HG03575 (cell line): ENCODE measurements at regions not wholly inside any gene's neighbourhood (a gene's known extent, or its start where the extent isn't known, plus 50 kb on each side); places are given as distances from the start of the nearest gene placed in this dataset.

ENCODE experiments used
- ATAC-seq: cut with Tn5 transposase; IDR thresholded peaks from one replicate; pipeline ENCODE4 v1.9.1; 2021; ENCODE audit not compliant: unreplicated experiment, insufficient number of reproducible peaks, low FRiP score; ENCODE audit errors: extremely low read depth

DNA sequence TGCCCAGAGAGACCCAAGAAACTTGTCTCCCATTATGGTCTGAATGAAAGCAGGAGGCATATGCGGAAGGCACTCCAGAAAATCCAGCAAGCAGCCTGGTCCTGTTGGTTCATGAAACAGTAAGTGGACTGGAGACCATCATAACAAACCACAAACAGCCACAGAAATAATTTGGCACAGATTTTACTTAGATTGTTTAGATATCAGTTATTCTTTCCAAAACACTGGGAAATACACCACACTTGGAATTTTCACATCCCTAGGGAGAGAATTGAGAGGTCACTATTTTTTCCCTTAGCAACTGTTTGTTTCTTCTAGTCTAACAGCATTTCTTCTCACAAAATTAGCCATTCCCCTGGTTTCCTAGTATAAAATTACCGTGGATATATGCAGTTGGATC, 300.8 kb downstream of the OSTF1 start:
- no peak for ATAC-seq

DNA sequence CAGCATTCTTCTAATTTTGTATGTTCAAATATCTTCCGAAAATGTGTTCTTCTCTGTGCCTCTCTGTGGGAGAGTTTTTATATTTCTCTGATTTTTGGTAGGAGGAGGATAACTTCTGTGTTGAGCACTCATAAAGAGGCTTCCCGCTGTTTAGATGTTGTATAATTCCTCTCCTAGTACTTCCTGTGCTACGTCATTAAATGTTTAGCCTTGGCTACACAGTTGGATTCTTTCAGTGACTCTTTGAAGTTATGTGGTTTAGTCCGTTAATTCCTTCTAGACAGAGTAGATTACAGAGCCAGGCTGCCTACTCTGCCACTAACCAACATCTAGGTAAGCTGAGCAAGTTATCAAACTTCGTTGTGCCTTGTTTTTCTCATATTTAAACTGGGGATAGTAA, 302.6 kb downstream of the OSTF1 start:
- no peak for ATAC-seq

DNA sequence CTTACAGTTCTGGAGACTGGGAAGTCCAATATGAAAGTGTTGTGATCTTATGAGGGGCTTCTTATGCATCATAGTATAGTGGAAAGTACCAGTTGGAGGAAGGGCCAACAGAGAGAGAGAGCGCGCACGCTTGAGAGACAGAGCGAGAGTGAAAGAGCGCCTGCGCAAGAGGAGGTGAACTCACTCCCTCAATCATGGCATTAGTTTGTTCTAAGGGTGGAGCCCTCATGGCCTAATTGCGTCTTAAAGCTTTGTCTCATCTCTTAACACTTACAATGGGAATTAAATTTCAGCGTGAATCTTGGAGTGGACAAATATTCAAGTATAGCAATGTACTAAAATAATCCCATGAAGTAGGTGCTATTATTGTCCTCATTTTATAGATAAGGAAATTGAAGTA, 303.2 kb downstream of the OSTF1 start:
- ATAC-seq: no peak

DNA sequence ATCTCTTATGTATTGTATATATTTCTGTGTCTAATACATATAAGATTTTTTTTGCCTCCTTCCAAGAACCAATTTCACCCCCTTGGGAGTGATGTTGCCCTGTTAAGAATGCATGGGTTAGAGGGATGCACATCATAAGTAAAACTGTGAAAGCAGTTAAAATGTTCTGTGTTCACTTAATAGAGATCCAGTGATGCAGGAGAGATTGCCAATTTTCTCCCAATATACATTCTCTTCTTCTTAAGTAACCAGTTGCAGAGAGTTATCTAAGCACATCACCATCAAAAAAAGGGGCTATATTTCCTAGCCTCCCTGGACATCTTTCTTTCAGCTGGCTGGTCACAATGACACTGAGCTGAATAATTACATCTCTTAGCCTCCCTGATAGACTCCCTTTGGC, 307.0 kb downstream of the OSTF1 start:
- no peak for ATAC-seq

DNA sequence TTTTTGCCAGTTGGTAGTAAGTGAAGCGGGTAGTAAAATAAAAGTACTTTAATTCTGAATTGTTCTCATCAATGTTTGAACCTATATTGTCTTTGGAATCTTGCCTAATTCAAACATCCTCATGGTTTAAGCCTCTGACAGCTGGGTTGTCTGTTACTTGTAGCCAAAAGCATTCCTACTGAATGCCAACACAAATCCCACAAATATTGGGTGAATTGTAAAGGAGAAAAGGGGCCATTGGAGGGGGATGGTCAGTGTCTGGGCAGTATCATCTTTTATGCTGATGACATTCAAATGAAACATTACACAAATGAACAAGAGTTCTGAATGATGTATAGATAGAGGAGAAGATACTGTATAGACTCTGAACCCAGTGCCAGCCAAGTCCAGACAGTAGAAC, 309.5 kb downstream of the OSTF1 start:
- no peak for ATAC-seq

DNA sequence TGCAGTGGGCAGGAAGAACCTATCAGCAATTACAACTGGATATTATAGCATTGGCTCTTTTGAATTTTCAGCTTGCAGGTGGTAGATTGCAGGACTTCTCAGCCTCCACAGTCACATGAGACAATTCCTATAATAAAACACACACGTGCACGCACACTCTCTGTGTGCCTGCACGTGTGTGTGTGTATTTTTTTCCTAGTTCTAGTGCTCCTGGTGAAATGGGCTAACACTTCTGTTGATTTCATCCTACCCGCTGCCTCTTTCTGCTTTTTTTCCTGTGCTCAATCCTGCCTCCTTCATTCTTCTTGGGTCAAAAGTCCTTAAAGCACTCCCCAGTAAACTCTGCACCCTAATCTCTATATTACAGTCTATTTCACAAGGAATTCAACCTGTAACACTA, 320.1 kb downstream of the OSTF1 start:
- no peak for ATAC-seq

DNA sequence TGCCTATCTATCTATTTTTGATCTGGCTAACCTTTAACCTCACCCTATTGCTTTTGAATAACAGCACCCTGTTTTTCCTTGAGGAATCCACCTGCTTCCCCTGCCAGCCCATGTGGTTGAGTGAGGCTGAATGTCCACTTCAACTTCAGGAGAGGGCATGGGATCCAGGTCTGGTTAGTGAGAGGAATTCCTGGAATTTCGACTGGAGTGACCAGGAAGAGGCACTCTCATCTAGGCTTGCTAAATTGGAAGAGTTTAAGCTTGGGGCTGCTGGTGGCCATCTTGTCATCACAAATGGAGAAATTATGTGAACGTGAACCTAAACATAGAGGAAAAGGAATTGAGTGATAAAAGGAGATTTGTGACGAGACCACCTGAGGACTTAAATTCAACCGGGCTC, 322.1 kb downstream of the OSTF1 start:
- no peak for ATAC-seq

DNA sequence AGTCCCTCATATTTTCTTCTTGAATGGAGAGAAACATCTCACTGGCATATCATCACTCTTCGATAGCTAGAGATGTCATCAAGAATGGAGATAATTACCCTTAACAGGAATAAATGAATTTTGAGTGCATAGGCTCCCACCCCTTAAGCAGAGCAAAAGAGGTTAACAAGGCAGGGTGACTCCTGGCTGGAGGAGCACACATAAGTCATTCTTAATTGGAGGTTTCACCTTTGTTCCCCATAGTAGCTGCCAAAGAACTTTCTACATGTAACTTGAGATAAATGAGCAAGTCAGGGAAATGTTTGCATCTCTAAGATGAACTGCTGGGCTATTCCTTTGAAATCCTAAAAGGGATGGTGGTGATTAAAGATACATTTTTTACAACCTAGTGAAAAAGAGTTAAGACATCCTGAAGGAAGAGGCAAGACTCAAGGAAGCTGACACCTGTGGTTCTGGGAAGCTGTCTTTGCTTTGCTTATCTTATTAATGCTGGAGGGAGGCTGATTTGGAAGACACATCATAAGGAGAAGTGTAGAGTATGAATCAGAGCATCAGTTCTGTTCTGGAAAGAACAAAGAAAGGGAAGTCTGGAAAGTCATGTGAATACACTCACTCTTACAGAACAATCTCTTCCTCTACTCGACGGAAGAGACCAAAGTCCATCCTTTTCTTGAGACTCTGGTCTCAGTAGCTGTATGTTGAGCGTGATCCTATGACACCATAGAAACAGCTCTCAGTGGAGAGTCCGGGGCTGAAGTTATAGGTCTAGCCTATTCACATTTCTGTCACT, 326.3 kb downstream of the OSTF1 start:
- no peak for ATAC-seq

DNA sequence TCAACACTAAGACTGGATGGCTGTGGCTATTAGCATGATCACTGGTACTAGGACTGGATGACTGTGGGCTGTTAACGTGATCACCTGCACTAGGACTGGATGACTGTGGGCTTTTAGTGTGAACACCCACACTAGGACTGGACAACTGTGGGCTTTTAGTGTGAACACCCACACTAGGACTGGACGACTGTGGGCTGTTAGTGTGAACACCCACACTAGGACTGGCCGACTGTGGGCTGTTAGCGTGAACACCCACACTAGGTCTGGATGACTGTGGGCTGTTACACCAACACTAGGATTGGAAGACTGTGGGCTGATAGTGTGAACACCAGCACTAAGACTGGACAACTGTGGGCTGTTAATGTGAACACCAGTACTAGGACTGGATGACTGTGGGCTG, 329.2 kb downstream of the OSTF1 start:
- ATAC-seq: no peak

DNA sequence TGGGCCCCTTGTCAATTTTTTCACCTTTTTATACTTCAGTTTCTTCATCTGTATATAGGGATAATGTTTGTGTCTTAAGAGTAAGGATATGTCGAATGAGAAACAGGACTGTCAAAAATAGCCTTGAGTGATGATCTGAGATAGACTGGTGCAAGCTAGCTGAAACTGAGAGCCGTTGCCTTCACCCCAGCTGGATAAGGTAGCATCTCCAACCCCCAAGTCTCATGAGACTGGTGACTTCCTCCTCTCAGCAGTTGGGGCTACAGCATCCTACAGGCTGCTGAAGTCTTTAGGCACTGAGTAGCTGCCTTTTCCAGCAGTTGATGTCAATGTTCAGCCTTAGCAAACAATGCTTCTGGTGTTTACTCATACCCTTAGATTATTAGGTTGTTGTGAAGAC, 330.2 kb downstream of the OSTF1 start:
- ATAC-seq: no peak

DNA sequence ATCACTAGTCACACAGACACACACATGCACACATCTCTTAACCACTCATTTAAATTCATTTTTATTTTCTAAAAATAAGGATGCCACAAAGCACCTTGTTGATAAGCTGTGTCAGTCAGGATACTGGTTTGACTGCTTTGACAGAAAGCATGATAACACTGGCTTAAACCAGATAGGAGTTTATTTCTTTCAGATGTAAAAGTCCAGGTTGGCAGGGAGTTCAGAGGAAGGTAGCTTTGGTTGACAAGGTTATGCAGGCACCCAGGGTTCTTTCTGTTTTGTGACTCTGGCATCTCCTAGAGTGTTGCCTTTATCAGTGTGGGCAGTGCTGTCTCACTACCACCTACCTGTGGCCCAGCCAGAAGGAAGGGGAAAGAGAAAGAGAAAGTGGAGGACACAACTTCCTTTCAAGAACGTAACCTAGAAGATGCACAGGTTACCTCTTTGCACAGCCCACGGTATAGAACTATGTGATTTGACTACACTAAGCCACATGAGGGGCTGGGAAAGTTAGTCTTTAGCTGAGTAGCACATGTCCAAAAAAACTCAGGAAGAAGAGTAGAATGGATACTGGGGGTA, 334.7 kb downstream of the OSTF1 start:
- no peak for ATAC-seq

DNA sequence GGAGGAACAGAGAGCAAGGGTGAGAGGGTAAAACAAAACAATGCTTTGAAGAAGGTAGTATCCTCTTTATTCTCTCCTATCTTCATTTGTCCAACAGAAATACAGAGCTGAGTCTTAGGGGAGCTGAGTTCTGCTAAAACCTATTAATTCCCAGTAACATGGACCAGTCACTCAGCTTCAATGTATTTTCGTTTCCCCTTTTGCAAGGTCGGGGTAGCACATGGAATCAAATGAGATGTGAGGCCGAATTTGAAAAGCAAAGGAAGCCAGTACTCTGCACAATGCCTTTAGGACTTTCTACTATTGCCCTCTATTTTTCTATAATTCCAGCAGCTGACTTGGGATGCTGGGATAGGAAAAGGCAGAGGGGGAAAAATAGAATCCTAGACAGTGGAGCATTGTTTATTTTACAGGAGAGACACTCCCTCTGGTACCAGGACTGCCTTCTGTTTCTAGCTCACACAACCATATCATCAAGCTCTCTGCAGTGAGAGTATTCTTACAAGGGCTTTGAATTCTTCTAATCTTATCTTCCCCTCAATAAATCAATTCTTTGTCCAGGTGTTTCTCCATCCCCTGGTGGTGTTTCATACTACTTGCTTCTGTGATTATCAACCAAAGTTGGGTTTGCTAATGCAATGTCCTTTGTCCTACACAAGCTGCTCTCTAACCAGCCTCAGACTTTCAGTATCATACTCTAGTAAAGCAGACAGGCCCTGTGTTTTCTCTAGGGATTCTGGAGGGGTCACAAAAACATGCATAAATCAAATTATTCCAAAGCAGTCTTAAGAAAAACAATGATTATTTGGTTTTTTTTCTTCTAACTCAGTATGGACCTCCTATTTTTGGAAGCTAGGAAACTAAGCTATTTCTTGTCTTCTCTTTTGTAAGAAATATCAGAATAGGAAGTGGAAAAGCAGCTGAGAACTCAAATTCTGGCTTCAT, 341.5 kb downstream of the OSTF1 start:
- ATAC-seq: no peak

DNA sequence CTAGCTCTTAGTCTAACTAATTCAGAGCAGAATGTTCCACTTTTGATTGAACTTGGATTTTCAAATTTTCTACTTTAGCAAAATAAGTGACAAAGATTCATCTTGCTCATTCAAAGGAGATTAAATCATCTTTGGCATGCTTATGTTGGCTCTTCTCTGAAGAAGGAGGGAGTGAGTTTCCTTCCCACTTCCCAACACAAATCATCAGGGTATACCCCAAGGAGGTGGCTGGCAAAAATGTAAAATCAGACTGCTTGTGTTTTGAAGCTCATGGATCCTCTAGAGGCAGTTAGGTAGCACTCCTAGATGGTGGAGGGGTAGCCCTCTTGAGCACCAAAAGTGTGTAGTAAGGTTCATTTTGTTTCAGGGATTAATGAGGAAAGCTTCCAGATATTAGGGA, 343.1 kb downstream of the OSTF1 start:
- ATAC-seq: no peak

DNA sequence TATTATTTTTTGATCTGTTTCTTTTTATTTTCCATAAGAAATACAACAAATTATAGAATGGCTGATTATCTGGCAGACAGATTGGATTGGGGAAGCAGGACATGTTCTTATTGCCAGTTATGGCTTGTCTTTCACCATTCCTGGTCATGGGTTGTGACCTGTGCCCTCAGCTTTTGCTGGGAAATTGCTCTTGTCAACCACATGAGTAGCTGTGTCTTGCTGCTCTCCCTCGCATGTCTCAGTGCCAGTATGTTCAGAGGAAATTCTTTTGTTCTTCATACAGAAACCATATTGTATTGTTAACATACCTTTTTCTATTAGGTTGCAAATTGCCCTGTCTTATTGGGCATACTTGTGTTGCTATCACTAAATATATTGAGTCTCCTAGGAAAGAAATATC, 344.1 kb downstream of the OSTF1 start:
- ATAC-seq: no peak

DNA sequence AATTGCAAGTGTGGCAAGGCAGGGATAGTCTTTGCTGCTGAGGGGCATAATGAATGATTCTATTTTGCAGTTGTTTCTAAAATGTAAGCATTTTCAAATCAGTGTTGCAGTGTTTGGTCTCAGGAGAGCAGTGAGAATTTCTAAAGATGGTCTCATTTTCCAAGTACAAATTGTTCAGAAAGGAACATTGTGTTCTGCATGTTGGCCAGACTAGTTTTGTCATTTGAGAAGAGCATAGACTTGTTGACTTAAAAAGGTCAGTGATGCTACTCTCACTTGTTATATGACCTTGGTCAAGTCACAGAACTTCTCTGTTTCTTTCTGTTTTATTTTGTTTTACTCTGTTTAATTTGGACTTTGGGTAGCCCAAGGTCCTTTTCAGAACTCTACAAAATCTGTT, 344.6 kb downstream of the OSTF1 start:
- ATAC-seq: no peak

DNA sequence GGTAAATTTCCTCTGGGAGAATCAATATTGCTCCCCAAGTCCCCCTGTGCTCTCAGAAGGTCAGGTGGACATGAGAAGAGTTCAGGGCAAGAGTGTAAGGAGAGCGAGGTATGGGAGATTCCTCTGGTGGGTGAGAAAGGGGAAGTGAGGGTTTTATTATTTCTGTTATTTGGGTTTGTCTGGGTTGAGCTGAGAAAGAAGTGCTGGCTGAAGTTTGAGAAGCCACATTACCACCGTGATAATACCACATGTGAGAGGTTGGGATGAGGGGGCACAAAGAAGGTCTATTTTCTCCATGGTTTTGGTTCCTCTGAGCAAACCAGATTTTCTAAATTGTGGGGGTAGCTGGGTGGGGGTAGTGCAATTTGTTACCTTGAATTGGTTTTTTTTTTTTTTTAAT, 350.4 kb downstream of the OSTF1 start:
- ATAC-seq: no peak

DNA sequence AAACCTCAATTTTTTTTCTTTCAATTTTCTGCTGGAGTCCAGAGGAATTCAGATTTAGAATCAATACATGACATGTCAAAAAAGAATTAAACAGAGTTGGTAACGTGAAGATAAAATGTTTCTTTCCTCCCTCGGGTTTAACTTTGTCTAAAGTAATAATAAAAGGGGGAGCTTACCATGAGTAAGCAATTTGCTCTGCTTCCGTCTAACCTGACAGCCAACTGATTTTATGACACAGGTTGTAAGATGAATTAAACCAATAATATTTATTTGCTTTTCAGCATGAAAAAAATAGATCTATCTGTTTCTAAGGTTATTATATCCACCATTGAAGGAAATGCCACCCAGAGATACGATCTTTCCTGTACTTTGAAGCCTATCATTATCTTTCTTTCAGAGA, 352.6 kb downstream of the OSTF1 start:
- no peak for ATAC-seq

DNA sequence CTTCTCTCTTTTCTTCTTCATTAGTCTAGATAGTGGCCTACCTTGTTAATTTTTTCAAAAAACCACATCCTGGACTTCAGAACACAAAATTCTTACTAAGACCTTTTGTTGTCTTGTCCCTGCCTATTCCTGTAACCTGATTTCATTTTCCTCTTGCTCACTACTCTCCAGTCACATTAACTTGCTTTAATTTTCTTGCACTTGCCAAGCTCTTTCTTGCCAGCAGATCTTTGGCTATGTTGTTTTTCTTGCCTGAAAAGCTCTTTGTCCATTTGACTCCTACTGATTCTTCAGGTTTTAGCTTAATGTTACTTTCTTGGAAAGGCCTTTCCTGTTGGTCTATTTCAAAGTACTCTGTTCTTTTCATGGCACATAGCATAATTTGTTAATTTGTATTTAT, 356.8 kb downstream of the OSTF1 start:
- no peak for ATAC-seq

DNA sequence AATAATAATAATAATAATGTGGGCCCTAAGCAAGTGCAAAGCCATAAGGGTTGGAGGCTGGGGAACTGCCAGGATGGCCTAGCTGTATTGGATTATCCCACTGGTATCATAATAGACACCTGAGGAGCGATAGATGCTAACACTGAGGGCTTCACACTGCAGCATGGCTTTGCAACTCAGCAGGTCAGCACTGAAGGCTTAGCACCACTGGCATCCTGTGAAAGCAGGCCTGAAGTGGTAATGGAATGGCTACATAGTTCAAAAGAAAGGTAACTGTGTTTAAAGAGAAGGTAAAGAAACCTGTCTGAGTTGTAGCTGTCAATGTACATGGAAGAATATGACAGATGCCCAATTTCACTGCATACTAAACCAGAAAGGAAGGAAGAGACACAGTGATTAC, 359.0 kb downstream of the OSTF1 start:
- ATAC-seq: no peak

DNA sequence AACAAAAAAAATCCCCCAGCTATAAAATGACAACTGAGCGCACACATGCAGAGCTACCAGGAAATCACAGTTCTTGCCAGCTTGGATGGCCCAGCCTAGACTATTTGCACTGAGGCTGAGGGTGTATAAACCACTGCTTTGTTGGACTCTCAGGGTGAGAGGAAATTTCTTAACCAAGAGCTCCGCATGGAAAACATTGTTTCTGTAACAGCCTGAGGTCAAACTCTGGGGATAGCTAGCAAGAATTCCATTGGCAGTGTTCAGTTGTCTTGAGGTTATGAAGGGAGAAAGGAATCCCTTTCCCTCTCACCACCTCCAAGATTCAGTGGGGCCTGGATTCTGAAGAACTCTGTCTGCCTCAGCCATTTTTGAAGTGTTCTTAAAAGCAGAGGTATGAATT, 360.0 kb downstream of the OSTF1 start:
- ATAC-seq: no peak
